ACHN (cell line): ENCODE measurements at regions not wholly inside any gene's neighbourhood (a gene's known extent, or its start where the extent isn't known, plus 50 kb on each side); places are given as distances from the start of the nearest gene placed in this dataset.

Experiments used
- DNase-seq: peaks from one replicate; pipeline ENCODE4 v3.0.0-alpha.2; 2015
- in situ Hi-C: cut with HindIII; loops from 2 replicates; pipeline ENCODE4 v1.10.0; 2017; ENCODE audit warnings: low sequenced_read_pairs, low pct_ligation_motif_present, low pct_unique_long_range_greater_than_20kb

DNA sequence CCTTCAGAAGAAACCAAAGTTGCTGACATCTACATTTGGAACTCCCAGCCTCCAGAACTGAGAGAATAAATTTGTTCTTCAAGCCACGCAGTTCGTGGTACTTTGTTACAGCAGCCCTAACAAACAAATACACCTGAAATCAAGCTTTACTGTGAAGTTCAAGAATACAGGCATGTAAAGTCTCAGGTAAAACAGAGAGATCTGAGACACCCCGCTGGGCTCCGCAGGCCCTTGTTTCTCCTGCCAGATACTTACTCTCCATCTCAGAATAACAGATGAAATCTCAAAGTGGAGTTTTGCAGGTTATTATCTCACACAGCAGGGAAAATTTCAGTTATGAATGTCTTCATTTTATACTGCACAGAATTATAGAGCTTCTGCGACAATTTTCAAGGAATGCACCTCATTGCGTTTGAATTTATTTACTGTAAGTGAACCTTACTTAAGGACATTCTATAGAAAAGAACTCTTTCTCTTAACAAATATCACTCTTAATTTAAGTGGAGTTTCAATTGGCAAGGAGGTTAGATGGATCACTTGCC is 492.4 kb upstream of the LRATD1 start:
- in situ Hi-C loops = no loop called here
- no peak for DNase-seq

- no peak for DNase-seq
- in situ Hi-C loops = no loop called here
These were observed 489.1 kb upstream of the LRATD1 start for GRCh38 chr2:14143435-14143834.

DNA sequence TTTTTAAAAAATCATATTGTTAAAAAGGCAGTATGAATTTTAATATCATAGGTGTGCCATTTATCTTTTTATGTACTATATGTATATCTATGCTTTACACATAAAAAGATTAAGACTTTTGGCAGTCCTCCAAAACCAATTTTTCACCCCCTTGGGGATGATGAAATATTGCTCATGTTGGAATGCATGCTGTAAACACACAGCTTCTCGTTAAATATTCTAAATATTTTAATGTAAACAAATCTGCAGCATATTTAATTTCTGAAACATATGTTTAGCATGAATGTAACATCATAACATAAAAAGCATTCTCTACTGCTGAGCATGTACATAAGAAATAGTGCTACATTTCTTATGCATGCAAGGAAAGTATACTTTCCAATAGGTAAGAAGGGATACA is 484.3 kb upstream of the LRATD1 start:
- in situ Hi-C loops = no loop called here
- DNase-seq = no peak

- no peak for DNase-seq
- in situ Hi-C loops = no loop called here
These were observed 474.7 kb upstream of the LRATD1 start for GRCh38 chr2:14157816-14158215.

- no peak for DNase-seq
- in situ Hi-C loops = no loop called here
These were observed 452.2 kb upstream of the LRATD1 start for GRCh38 chr2:14180333-14180732.

DNA sequence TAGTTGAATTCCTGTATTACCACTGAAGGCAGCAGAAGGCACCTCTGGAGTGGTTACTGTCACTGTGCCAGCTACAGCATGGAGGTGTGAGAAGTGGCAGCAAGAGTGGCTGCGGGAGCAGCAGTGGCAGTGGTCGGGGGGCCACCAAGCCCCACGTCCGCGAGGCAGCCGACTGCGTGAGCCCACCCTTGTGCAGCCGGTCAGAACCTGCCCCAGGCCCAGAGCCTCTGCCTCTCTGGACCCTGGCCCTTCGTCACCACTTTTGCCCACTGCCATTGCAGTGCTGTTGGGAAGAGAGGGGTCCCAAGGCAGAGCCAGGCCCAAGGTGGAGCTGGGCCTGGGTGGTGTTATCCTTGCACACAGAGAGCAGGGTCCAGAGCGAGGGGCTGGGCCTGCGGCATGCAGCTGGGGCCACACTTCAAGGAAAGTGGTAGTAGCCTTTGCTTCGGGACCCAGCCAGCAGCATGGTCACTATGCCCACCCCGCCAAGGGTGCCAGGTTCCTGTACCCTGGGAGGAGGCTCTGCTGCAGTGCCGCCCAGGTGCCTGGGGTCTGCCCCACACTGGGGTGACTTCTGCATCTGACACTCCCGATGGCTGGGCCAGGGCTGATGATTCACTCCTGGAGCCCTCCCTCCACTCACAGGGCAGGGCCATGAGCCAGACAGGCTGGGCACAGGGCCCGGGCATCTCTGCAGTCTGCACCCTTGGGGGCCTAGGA is 450.1 kb upstream of the LRATD1 start:
- no peak for DNase-seq
- in situ Hi-C loops = no loop called here

DNA sequence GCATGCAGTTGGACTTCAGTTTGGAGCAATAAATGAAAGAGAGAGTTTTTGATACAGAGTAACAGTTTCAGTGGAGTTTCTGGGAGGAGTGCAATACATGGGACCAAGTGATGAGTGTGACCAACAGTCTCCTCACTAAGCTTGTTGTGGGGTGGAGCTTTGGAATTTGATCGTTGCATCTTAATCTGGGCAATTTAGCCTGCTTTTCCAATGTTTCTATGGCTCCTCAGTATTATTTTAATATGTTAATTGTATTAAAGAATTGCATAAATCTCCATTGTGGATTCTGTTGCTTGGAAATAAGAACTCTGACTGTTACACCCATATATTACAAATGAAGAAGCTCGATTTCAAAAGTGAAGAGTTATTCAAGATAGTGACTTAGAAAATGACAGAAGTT is 446.6 kb upstream of the LRATD1 start:
- DNase-seq = no peak
- in situ Hi-C loops = no loop called here

DNA sequence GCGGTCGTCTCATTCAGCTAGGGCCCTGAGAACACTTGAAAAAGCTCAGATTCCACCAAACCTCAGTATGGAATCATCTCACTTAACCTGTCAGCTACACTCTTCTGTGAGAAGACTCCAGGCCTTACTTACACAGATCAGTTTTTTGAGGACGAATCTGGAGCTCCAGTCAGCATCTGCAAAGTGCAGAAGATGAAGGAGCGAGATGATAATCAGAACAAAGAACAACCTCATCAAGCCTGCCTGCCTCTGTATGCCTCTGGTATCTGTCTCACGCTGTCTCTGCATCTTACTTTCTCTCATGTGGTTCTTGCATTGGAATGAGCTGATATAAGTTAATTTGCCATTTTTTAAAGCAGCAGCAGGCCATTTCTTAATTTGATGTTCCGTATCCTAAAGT is 444.1 kb upstream of the LRATD1 start:
- no peak for DNase-seq
- in situ Hi-C loops = no loop called here

GRCh38 chr2:14189929-14190328 is 442.6 kb upstream of the LRATD1 start:
- DNase-seq = no peak
- in situ Hi-C loops = no loop called here

- in situ Hi-C loops = no loop called here
- no peak for DNase-seq
These were observed 438.3 kb upstream of the LRATD1 start for GRCh38 chr2:14194233-14194632.

DNA sequence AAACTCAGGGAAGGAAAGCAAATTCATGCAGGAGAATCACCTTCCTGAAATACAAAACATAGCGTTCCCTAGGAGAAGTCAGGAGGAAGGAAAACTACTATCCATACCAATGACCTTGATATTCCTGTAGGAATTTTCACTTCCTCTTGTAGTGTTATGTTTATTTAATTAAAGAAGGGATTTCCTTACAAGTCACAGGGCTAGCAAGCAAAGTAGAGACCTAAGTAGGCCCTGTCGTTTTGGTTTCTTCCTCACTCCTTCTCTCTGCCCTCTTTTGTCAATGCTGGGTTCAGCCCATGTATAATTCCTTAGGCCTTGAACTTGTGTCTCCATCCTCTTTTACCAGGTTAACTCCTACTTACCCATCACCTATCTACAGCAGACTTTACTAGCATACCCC is 435.2 kb upstream of the LRATD1 start:
- in situ Hi-C loops = no loop called here
- no peak for DNase-seq

DNA sequence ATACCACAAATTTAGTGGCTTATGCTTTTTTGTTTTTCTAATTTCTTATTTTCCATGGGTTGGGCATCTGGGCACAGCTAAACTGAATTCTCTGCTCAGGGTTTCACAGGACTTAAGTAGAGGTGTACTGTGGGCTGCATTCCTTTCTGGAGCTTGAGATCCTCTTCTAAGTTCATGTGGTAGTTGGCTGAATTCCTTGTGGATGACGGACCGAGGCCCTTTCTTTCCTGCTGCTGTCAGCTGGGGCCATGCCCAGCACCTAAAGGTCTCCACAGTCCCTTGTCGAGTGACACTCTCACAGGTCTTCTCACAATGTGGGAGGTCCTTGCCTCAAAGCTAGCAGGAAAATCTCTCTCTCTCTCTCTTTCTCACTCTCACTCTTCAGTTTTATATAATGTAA is 433.5 kb upstream of the LRATD1 start:
- DNase-seq = no peak
- in situ Hi-C loops = no loop called here

DNA sequence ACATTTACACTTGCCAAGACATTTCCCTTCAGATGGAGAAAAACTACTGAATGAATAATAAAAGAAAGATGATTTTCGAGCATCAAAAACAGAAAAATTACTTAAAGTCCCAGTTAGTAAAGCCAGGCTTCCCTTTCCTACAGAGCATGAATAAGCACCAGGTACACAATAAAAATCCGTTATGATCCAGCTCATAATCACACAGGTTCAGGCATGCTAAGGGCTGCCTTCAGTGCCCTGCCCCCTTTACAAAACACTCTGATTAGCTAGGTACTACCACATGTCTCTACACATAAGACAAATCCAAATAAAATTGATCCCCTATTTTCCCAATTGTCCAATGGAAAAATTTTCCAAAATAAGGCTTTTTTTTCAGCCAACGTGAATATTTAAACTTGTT is 413.2 kb upstream of the LRATD1 start:
- no peak for DNase-seq
- in situ Hi-C loops = no loop called here

DNA sequence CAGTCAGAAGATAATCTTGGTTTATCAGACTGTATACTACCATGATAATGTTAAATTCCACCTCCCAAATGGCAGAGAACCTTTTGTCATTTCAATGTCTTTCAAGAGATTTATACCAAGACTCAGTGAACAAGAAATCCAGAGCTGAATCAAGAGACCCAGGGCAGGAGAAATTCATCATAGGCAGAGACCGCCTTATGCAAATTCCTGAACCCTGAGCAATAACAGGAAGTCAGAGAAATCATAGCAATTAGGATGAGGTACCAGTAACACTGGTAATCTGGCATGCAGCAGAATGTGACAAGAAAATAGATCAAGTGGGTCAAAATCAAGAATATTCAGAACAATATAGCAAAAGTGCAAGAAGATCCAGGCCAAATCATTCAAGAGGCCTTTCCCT is 412.4 kb upstream of the LRATD1 start:
- DNase-seq = no peak
- in situ Hi-C loops = no loop called here

DNA sequence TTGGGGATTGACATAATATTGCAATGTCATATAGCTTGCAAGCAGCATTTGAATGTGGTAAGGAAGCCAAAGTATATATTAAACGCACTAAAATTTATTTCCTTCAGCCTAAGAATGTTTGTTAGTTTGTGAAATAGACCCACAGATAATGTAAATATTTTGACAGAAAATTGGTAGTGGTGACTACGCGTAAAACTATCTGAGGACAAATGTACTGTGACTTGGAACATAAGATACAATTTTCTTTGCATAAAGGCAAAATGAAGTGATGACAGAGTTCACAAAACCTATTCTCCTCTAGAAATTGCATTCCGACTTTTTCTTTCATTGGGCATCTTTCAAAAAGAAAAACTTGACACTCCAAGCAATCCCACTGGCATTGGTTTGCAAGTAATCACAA is 411.1 kb upstream of the LRATD1 start:
- no peak for DNase-seq
- in situ Hi-C loops = no loop called here

DNA sequence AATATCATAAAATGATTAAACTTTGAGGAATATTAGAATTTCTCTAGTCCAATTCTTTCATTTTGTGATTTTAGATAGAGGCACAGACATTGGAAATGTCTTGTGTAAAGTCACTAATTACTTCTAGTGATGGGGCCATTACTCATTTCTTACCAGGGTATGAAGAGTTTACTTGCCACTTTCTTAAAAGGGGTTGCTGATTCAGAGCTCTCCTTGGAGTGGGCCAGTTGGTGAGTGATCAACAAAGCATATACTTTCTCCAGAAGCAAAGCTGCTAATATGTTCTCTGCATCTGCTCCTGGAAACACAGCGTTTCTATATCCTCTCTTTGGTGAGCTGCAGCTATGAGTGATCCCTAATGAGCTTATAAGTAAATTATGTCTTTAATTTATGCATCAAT is 408.9 kb upstream of the LRATD1 start:
- in situ Hi-C loops = no loop called here
- DNase-seq = no peak

DNA sequence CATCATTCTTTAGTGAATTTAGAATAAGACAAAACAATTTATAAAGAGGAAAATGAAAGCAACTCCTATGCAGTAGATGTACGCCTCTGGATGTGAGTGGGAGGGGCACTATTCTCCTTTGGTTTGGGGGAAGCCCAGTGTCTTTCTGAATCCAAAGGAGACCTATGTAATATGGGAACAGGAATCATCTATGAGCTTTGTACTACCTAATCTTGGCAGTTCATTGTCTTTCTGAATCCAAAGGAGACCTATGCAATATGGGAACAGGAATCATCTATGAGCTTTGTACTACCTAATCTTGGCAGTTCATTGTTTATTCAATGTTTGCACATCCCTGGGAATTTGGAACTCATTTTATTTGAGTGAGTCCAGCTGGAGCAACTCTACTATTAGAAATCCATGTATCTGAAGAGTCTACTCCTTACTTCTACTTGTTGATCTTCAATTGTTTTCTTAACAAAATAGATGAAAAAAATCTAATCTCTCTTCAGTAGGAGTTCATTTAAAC is 401.1 kb upstream of the LRATD1 start:
- in situ Hi-C loops = no loop called here
- DNase-seq = no peak

DNA sequence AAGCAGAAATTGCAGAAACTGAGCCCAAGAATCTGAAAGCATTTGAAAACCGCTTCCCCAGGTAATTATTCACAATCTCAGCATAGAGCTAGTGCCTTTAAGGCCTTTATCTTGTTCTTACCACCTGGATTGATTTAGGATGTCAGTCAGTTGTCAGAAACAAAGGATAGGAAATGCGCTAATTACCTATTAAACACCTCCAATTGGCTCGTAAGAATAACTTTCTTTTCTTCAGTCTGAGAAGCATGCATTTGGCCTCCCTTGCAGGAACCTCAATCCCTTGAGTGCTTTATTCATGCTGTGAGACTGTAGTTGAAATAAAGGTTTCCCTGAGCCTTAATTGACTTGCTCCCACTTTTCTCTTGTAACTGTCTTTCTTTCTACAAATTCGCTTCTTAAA is 400.3 kb upstream of the LRATD1 start:
- no peak for DNase-seq
- in situ Hi-C loops = no loop called here

DNA sequence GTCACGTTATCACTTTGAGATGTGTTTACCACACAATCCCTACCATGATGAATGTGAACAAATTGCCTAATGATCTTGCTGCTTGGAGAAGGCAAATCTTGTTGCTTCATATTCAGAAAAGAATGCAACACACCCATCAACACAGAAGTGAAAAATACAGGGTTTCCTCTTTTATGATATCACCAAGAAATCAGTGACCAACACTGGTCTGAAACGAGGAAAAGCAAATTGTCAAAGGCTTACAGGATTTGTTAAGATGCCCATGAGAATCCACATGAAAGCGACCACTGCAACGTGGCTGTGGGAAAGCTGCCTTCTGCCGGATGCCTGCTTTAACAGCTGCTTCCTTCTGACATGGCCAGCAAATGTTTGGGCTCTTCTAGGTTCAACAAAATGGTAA is 397.6 kb upstream of the LRATD1 start:
- in situ Hi-C loops = no loop called here
- DNase-seq = no peak

- in situ Hi-C loops = no loop called here
- DNase-seq = no peak
These were observed 396.9 kb upstream of the LRATD1 start for GRCh38 chr2:14235667-14236066.

DNA sequence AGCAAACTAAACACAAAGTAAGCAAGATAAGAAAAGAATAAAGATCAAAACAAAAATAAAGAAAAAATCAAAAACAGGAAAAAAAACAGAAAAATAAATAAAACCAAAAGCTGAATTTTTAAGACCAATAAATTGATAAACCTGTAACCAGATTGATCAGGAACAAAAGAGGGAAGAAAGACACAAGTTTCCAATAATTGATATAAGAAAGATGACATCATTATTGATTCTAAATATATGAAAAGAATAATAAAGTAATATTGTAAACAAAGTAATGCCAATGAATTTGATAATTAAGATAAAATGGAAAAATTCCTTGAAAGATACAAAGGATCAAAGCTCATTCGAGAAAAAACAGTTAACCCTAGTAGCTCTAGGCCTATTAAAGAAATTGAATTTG is 394.6 kb upstream of the LRATD1 start:
- no peak for DNase-seq
- in situ Hi-C loops = no loop called here
